NCI-H748 treated with DMSO at 0.1 percent for 48 hours (cell line): ENCODE measurements at regions not wholly inside any gene's neighbourhood (a gene's known extent, or its start where the extent isn't known, plus 50 kb on each side); places are given as distances from the start of the nearest gene placed in this dataset.
"Not testable (repeated sequence)": the region's sequence is repeated elsewhere in the genome, so short reads cannot be mapped to it uniquely, and the experiment has no call there.

Source experiments
- DNase-seq: peaks from one replicate; lab custom pipeline; 2025; lab: John Stamatoyannopoulos, UW

DNA sequence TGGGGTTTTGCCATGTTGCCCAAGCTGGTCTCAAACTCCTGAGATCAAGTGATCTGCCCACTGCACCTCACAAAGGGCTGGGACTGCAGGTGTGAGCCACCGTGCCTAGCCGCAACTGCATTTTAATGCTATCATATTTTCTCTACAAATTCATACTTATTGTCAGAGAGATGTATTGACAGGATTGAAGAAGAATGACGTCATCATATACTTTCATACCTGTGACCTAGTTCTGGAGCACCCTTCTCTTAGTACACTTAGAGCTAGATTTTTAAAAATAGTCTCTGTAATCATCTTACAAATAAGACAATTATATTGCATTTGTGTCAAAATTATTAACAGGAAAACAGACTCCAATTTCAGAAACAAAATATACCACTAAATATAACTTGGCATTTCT, 242.8 kb upstream of the PDZRN3 start:
- no peak for DNase-seq

DNA sequence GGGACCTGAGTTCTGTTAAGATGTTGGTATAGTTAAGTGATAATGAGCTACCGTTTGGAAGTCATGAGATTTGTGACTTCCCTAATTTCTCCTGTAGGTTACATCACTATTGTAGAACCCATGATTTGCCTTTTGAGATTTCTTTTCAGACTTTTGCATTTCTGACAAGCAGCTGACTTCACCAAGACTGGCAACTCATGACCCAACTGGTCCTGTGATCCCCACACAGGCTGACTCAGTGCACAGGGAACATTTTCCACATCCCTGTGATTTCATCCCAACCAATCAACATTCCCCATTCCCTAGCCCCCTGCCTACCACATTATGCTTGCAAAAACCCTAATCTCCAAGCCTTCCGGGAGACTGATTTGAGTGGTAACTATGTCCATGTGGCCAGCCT, 242.1 kb upstream of the PDZRN3 start:
- DNase-seq = no peak

DNA sequence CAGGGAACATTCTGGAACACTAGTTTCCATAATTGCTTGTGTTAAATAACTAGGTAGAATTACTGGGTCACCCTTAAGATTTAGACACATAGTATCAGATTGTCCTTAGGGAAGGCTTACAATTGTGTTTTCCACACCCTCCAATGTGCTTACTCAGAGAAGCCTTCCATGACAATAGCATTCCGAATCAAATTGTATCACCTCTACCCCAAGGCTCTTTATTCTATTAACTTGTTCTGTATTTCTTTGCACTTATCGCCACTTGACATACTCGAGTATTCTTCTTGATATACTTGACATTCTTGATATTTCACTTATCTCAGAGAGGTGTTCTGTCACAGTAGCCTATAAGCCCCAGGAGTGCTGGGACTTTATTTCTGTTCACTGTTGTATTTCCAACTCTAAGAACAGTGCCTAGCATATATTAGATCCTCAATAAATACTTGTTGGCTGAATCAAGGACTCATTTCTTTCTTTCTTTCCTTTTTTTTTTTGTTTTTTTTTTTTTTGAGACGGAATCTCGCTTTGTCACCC, 238.9 kb upstream of the PDZRN3 start:
- no peak for DNase-seq

GRCh38 chr3:73855813-73856212, 231.1 kb upstream of the PDZRN3 start:
- no peak for DNase-seq

DNA sequence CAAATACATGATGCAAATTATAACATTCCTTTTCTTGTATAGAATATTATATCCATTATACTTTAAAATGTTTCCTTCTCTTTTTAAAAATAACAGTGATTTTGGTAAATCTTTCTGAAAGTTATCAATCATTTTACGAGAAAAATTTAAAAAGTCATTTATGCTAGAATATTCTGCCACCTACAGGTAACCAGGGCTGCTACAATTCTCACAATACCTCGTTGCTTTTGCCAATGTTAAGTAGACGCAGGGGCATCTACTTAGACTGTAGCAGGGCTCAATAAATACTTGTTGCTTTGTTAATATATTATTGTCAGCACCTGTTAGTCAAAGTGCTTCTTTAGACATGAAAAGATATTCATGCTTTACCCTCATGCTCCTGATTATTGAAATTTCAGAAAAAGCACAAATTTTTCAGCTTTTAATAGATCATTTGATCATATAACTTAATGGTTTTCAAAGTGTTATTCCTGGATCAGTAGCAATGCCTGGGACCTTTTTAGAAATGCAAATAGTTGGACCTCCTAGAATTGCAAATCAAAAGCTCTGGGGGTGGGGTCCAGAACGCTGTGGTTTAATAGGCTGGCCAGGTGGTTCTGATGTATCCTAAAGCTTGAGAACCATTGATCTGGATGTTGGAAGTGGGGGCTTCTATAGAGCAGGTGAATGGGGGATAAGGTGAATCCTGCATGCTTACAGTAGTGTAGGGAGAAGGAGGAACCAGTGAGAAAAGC, 223.6 kb upstream of the PDZRN3 start:
- DNase-seq = peak; percentile 22

DNA sequence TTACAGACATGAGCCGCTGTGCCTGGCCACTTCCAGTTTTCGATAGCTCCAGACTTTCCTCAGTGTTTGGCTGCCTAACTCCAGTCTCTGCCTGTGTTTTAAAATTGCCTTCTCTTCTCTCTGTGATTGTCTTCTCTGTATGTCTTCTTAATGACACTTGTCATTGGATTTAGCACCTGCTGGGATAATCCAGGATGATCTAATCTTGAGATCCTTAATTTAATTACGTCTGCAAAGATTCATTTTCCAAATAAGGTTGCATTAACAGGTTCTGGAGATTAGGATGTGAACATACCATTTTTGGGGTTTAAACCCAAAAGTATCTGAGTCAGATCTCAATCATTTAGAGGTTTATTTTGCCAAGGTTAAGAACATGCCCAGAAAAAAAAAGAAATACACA, 222.2 kb upstream of the PDZRN3 start:
- no peak for DNase-seq

DNA sequence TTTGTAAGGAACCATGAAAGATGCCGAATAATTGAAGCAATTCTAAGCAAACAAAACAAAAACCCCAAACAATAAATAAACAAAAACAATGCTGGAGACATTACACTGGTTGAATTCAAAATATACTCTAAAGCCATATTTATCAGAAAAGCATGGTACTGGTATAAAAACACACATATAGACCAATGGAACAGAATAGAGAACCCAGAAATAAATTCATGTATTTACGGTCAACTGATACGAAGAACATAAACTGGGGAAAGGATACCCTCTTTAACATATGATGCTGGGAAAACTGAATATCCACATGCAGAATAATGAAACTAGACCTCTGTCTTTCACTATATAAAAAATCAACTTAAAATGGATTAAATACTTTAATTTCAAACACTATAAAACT, 214.3 kb upstream of the PDZRN3 start:
- no peak for DNase-seq

DNA sequence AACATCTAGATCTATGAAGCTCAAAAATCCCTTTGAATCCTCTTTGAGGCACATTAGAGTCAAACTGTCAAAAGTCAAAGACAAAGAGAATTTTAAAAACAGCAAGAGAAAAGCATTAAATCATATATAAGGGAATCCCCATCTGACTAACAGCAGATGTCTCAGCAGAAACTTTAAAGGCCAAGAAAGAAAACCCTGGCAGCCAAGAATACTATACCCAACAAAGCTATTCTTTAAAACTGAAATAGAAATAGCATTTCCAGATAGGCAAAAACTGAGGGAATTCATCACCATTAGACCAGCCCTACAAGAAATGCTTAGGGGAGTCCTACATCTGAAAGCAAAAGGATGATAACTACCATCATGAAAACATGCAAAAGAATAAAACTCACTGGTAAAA, 211.2 kb upstream of the PDZRN3 start:
- DNase-seq = no peak

GRCh38 chr3:73832426-73832825, 207.7 kb upstream of the PDZRN3 start:
- DNase-seq = no peak

GRCh38 chr3:73828348-73828747, 203.6 kb upstream of the PDZRN3 start:
- DNase-seq = no peak

DNA sequence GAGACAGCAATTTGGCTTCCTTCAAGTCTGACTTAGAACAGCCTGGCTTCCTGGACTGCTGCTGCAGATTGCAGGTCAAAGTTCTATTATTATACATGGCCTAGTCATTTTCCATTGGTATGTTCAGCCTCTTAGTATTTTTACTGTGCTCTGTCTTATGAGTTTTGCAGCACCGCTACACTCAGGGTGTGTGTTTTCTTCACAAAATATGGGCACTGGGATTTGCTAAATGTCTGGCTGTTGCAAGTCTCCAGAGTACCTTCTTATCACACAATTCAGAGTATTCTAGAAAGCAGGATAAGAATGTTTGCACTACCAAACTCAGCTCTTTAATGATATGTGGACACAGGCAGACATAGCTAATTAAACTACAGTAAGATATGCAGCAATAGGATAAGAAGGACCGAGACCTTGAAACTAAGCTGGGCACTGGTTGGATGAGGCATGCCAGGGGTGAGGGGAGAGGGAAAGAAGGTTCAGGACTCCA, 203.0 kb upstream of the PDZRN3 start:
- no peak for DNase-seq

DNA sequence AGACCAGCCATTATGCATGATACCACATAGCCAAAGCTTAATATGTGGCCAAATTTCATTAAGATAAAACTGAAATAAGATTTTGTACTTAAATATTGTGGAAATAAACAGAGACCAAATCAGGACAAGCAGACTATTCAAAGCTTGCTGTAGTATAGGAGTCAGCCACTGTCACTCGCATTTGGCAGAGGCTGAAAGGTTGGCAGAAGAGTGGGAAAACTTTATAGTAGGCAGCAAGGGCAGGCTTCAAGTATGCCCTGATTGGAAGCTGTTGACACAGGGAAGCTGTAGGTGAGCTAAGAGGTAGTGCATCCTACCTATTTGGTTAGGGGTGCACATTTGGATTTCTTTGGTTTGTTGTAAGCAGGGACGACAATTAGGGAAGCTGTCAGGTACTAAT, 202.5 kb upstream of the PDZRN3 start:
- no peak for DNase-seq

GRCh38 chr3:73820896-73821295, 196.2 kb upstream of the PDZRN3 start:
- DNase-seq = not testable (repeated sequence)

GRCh38 chr3:73820431-73820830, 195.7 kb upstream of the PDZRN3 start:
- DNase-seq = no peak

DNA sequence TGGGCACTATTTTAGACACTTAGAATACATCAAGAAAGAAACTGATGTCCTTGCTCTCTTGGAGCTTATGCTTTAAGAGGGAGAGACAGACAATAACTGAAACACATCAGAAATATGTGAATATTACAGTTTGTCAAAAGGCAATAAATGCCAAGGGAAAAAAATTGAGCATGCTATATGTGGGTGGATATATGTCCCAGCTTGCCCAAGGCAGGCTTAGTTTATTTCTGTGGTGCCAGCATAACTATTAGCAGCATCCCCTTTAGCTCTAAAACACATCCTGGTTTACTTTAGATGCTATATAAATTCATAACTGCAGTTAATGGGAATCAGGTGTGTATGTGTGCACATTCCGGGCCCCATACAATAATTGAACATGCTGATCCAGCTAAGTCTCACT, 191.2 kb upstream of the PDZRN3 start:
- no peak for DNase-seq

DNA sequence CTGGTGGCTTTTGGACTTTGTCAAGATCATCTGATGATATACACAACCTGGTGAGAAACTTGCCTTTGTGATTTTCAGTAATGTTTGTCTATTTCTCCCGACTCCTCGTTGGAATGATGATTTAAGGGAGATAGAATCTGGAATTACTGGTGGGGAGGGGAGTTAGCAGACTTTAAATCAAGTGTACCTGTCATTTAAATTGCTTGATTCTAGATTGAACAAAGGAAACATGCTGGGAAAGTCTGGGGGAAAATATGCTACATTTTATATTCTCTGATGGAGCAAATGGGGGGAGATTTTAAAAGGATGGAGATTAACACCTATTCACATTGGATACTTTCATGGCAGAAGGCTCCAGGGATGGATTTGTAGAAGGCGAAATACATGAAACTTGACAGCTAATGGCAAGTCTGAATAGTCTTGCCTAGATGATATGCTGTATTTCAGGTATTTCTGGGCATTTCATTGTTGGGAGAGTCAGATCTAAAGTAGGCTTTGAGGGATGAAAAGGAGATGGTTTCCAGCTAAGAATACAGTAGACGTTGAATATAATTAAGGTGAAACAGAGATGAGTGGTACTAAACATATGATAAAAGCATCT, 189.1 kb upstream of the PDZRN3 start:
- no peak for DNase-seq

GRCh38 chr3:73813291-73813690, 188.6 kb upstream of the PDZRN3 start:
- no peak for DNase-seq

DNA sequence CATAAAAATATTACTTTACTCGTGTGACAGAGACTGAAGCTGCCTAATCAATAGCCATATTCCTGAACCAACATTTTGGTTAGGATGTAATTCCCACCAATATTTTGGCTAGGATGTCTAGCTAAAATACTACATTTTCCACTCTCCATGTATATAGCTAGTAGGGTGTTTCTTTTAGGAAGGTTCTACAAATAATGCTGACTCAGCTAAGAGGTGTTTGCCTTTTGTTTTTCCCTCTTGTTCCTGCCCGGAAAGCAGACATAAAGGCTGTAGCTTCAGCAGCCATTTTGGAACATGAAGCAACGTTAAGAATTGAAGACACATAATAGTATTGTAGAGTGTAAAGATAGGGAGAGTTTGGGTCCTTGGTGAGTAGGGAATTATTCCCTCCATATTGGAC, 187.3 kb upstream of the PDZRN3 start:
- no peak for DNase-seq

GRCh38 chr3:73808862-73809509, 184.2 kb upstream of the PDZRN3 start:
- no peak for DNase-seq

- DNase-seq = no peak
Observed at GRCh38 chr3:73805435-73805834, 180.7 kb upstream of the PDZRN3 start.

DNA sequence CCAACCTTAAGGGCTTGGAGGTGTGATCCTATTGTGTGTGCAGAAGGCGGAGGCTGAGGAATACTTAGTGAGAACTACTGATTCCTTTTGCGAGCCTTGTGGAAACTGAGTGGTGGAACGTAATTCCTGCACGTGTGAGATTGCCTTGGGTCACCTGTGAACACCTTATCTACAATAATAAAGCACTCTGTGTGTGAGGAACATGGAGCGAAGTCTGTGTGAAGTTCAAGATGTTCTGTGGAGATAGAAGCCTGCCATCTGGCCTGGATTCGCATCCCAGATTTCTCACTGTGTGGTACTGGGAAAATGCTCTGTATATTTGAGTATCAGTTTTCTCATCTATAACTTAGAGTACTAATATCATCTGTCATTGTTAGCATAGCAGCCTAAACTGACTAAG, 179.5 kb upstream of the PDZRN3 start:
- DNase-seq = no peak

- no peak for DNase-seq
Observed at GRCh38 chr3:73801444-73801843, 176.7 kb upstream of the PDZRN3 start.

GRCh38 chr3:73797311-73797710, 172.6 kb upstream of the PDZRN3 start:
- no peak for DNase-seq
